GM23338 (cell line): ENCODE measurements at regions not wholly inside any gene's neighbourhood (a gene's known extent, or its start where the extent isn't known, plus 50 kb on each side); places are given as distances from the start of the nearest gene placed in this dataset.

Experiments used
- CREB1 ChIP-seq: fragments of 250-450 bp; sonication (Bioruptor Pico); IDR thresholded peaks from 2 replicates; pipeline ENCODE4 v1.5.0; 2020; ENCODE audit warnings: low read depth, mild to moderate bottlenecking, moderate library complexity
- CTCF ChIP-seq, 2 experiments: fragments of 200-600 bp in 1 of 2; sonication (generic) in 1 of 2; conservative IDR thresholded peaks; 2 replicates each; pipeline versions ENCODE4 v1.5.1 to v1.6.1; 2016 to 2017; ENCODE audit warnings: antibody characterized with exemption in 2 of 2, low read depth in 2 of 2, mild to moderate bottlenecking in 2 of 2, moderate library complexity in 1 of 2
- EZH2 ChIP-seq: fragments of 200-600 bp; sonication (generic); IDR thresholded peaks from one replicate; pipeline ENCODE4 v1.8.0; 2017; ENCODE audit warnings: antibody characterized with exemption, mild to moderate bottlenecking, low read depth; ENCODE audit not compliant: unreplicated experiment
- EZH2phosphoT487 ChIP-seq: fragments of 200-600 bp; sonication (generic); IDR thresholded peaks from one replicate; pipeline ENCODE4 v1.8.1; 2018; ENCODE audit warnings: antibody characterized with exemption; ENCODE audit not compliant: unreplicated experiment
- JUNB ChIP-seq: IDR thresholded peaks from one replicate; pipeline ENCODE4 v1.6.1; 2016; ENCODE audit warnings: antibody characterized with exemption; ENCODE audit not compliant: unreplicated experiment
- NANOG ChIP-seq: IDR thresholded peaks from 2 replicates; pipeline ENCODE4 v1.6.1; 2016; ENCODE audit warnings: antibody characterized with exemption, borderline replicate concordance
- POLR2AphosphoS5 ChIP-seq: IDR thresholded peaks from 2 replicates; pipeline ENCODE4 v1.6.1; 2016; ENCODE audit warnings: antibody characterized with exemption, low read depth
- STAT1 ChIP-seq: IDR thresholded peaks from one replicate; pipeline ENCODE4 v1.6.1; 2016; ENCODE audit warnings: antibody characterized with exemption; ENCODE audit not compliant: unreplicated experiment
- ZNF331 ChIP-seq: fragments of 250-450 bp; sonication (Bioruptor Pico); IDR thresholded peaks from 2 replicates; pipeline ENCODE4 v1.5.0; 2020; ENCODE audit warnings: low read depth, mild to moderate bottlenecking, moderate library complexity
- TF ChIP-seq, protein P1 (sequence below): IDR thresholded peaks from one replicate; pipeline ENCODE4 v1.6.1; 2018; ENCODE audit warnings: antibody characterized with exemption; ENCODE audit not compliant: unreplicated experiment
- TF ChIP-seq, protein P2 (sequence below): IDR thresholded peaks from 2 replicates; pipeline ENCODE4 v1.6.1; 2016; ENCODE audit warnings: antibody characterized with exemption

DNA sequence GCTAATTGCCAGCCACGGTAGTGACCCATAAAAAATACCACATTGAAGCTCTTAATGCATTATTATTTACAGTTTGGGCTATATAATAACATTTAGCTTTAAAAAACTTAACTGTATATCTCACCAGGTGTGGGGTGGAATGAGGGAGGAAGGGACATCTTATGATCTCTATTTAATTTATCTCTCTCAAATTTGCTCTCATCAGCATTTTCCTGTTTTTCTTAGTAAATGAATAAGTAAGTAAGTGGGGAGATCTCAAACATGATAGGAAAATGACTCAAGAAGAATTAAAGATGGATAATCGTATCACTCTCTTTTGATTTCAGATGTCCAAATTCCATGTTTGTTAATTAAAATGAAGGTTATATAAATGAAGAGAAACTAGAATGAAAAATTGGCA lies 200.7 kb upstream of the NR3C2 start:
- no peak for TF ChIP-seq STAT1
- no peak for TF ChIP-seq CTCF (conservative IDR thresholded peaks at IDR 0.05; ENCODE audit: low read depth in 2 of 2)
- no peak for TF ChIP-seq JUNB
- no peak for TF ChIP-seq EZH2phosphoT487
- TF ChIP-seq EZH2: no peak
- TF ChIP-seq, protein P1, sequence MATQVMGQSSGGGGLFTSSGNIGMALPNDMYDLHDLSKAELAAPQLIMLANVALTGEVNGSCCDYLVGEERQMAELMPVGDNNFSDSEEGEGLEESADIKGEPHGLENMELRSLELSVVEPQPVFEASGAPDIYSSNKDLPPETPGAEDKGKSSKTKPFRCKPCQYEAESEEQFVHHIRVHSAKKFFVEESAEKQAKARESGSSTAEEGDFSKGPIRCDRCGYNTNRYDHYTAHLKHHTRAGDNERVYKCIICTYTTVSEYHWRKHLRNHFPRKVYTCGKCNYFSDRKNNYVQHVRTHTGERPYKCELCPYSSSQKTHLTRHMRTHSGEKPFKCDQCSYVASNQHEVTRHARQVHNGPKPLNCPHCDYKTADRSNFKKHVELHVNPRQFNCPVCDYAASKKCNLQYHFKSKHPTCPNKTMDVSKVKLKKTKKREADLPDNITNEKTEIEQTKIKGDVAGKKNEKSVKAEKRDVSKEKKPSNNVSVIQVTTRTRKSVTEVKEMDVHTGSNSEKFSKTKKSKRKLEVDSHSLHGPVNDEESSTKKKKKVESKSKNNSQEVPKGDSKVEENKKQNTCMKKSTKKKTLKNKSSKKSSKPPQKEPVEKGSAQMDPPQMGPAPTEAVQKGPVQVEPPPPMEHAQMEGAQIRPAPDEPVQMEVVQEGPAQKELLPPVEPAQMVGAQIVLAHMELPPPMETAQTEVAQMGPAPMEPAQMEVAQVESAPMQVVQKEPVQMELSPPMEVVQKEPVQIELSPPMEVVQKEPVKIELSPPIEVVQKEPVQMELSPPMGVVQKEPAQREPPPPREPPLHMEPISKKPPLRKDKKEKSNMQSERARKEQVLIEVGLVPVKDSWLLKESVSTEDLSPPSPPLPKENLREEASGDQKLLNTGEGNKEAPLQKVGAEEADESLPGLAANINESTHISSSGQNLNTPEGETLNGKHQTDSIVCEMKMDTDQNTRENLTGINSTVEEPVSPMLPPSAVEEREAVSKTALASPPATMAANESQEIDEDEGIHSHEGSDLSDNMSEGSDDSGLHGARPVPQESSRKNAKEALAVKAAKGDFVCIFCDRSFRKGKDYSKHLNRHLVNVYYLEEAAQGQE: no peak
- TF ChIP-seq ZNF331 (CRISPR knock-in tag): no peak
- no peak for TF ChIP-seq NANOG
- TF ChIP-seq POLR2AphosphoS5: no peak
- TF ChIP-seq CREB1 (CRISPR knock-in tag): no peak
- TF ChIP-seq, protein P2, sequence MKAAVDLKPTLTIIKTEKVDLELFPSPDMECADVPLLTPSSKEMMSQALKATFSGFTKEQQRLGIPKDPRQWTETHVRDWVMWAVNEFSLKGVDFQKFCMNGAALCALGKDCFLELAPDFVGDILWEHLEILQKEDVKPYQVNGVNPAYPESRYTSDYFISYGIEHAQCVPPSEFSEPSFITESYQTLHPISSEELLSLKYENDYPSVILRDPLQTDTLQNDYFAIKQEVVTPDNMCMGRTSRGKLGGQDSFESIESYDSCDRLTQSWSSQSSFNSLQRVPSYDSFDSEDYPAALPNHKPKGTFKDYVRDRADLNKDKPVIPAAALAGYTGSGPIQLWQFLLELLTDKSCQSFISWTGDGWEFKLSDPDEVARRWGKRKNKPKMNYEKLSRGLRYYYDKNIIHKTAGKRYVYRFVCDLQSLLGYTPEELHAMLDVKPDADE: no peak
